Spinal cord (tissue), 9 donors: ENCODE measurements at regions not wholly inside any gene's neighbourhood (a gene's known extent, or its start where the extent isn't known, plus 50 kb on each side); places are given as distances from the start of the nearest gene placed in this dataset.

Experiments
- DNase-seq, 6 donors: peaks; one replicate each; pipeline versions ENCODE4 v3.0.0 to v3.0.0-alpha.2; 2013 to 2015; ENCODE audit warnings: low spot score in 6 of 6, low read depth in 4 of 6
- H3K27ac ChIP-seq: one replicate; pipeline ENCODE4 v1.5.1; 2013; ENCODE audit warnings: low read depth, low read length, control low read depth
- H3K27me3 ChIP-seq: one replicate; pipeline ENCODE4 v1.6.1; 2013; ENCODE audit warnings: low read length; ENCODE audit not compliant: control insufficient read depth, insufficient read depth
- H3K36me3 ChIP-seq: one replicate; pipeline ENCODE4 v1.6.1; 2013; ENCODE audit warnings: low read length; ENCODE audit not compliant: control insufficient read depth, insufficient read depth
- H3K4me1 ChIP-seq: one replicate; pipeline ENCODE4 v1.6.1; 2013; ENCODE audit warnings: low read length; ENCODE audit not compliant: control insufficient read depth, insufficient read depth
- H3K4me3 ChIP-seq: one replicate; pipeline ENCODE4 v1.5.1; 2013; ENCODE audit warnings: low read depth, low read length, control low read depth
- H3K9me3 ChIP-seq: one replicate; pipeline ENCODE4 v1.6.1; 2013; ENCODE audit warnings: low read length; ENCODE audit not compliant: control insufficient read depth, insufficient read depth
- WGBS: methylation state at CpG from one replicate; pipeline ENCODE4 v1.1.5; 2013; ENCODE audit warnings: missing lambda C conversion rate; ENCODE audit not compliant: insufficient coverage; 5-methylcytosine and 5-hydroxymethylcytosine counted together
- donor health status: healthy.

GRCh38 chr10:130924138-130924819 lies 387.2 kb downstream of the TCERG1L start:
- Histone ChIP-seq H3K27ac (no peak overlapping the region), H3K4me3 (no peak overlapping the region), H3K9me3 (no peaks in the 10 kb centered on the region), H3K27me3 (no peaks in the 10 kb centered on the region), H3K36me3 (no peaks in the 10 kb centered on the region), H3K4me1 (peaks cover 4% of the 10 kb centered on the region)
- DNase-seq: peak in 3 of 6 donors; percentile 13 to 67 (median 30)
- 41% methylated on average over 14 of the region's 17 CpGs for WGBS

GRCh38 chr10:130926442-130926841 lies 385.1 kb downstream of the TCERG1L start:
- DNase-seq: no peak
- WGBS: 85% methylated on average over 1 of the region's 1 CpG
- H3K4me1 ChIP-seq: peaks cover 4% of the 10 kb centered on the region
- H3K27me3 ChIP-seq: no peaks in the 10 kb centered on the region
- H3K36me3 ChIP-seq: no peaks in the 10 kb centered on the region
- no peak overlapping the region for H3K4me3 ChIP-seq
- no peak overlapping the region for H3K27ac ChIP-seq
- H3K9me3 ChIP-seq: no peaks in the 10 kb centered on the region

DNA sequence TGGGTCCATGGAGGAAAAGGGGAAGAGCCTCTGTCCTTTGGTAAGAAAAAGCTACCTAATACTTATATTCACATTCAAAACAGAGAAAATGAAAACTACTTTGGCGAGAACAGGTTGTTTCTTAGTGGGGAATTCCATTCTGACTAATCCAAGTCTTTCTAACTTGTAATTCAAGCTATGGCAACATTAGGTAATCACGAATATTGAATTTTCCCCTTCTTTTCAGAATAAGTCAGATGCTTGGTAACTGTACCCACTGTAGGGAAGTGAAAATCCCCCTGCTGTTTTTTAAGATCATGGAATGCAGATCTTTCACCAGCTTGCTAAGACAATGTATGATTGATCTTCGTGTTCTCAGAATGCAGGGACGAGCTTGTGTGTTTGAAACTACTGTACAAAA lies 384.4 kb downstream of the TCERG1L start:
- no peak overlapping the region for H3K4me3 ChIP-seq
- H3K27me3 ChIP-seq: no peaks in the 10 kb centered on the region
- H3K36me3 ChIP-seq: no peaks in the 10 kb centered on the region
- H3K9me3 ChIP-seq: no peaks in the 10 kb centered on the region
- WGBS: no CpG with 5 or more reads among the region's 4 CpGs
- peaks cover 4% of the 10 kb centered on the region for H3K4me1 ChIP-seq
- no peak for DNase-seq
- no peak overlapping the region for H3K27ac ChIP-seq

DNA sequence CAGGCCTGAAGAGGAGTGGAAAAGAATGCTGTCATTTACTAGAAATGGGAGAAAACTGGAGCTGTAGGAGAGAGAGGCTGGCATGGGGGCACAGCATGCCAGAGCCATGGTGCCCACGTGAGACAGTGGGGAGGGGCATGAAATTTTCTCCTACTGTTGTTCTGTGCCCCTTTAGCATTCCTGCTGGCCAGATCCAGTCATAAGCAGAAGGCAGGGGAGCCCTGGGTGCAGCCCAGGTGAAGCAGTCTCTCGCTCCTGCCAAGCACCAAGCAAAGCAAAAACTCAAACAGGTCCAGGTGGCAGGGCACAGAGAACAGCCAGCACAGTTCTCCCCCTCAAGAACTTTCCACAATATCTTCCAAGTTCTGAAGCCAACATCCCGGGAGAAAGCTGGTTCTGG lies 383.2 kb downstream of the TCERG1L start:
- Histone ChIP-seq H3K4me3 (no peak overlapping the region), H3K4me1 (peaks cover 4% of the 10 kb centered on the region), H3K36me3 (no peaks in the 10 kb centered on the region), H3K27me3 (no peaks in the 10 kb centered on the region), H3K27ac (no peak overlapping the region), H3K9me3 (no peaks in the 10 kb centered on the region)
- DNase-seq: no peak
- WGBS: 77% methylated on average over 2 of the region's 3 CpGs

GRCh38 chr10:130929422-130930325 lies 381.8 kb downstream of the TCERG1L start:
- H3K27me3 ChIP-seq: no peaks in the 10 kb centered on the region
- WGBS: 90% methylated on average over 17 of the region's 17 CpGs

GRCh38 chr10:130930821-130931220 lies 380.7 kb downstream of the TCERG1L start:
- Histone ChIP-seq H3K9me3 (no peaks in the 10 kb centered on the region), H3K27ac (no peak overlapping the region), H3K36me3 (no peaks in the 10 kb centered on the region), H3K4me1 (peaks cover 6% of the 10 kb centered on the region), H3K4me3 (no peak overlapping the region), H3K27me3 (no peaks in the 10 kb centered on the region)
- DNase-seq: no peak
- WGBS: 93% methylated on average over 2 of the region's 5 CpGs

More at GRCh38 chr10:130929422-130930325, 381.8 kb downstream of the TCERG1L start:
- no peak for DNase-seq
- Histone ChIP-seq H3K36me3 (no peaks in the 10 kb centered on the region), H3K4me1 (peaks cover 6% of the 10 kb centered on the region), H3K4me3 (no peak overlapping the region), H3K9me3 (no peaks in the 10 kb centered on the region), H3K27ac (no peak overlapping the region)

GRCh38 chr10:130931256-130931655 lies 380.3 kb downstream of the TCERG1L start:
- no peak for DNase-seq
- Histone ChIP-seq H3K4me3 (no peak overlapping the region), H3K36me3 (no peaks in the 10 kb centered on the region), H3K4me1 (peaks cover 6% of the 10 kb centered on the region), H3K27me3 (no peaks in the 10 kb centered on the region), H3K27ac (no peak overlapping the region), H3K9me3 (no peaks in the 10 kb centered on the region)
- 75% methylated on average over 7 of the region's 7 CpGs for WGBS

DNA sequence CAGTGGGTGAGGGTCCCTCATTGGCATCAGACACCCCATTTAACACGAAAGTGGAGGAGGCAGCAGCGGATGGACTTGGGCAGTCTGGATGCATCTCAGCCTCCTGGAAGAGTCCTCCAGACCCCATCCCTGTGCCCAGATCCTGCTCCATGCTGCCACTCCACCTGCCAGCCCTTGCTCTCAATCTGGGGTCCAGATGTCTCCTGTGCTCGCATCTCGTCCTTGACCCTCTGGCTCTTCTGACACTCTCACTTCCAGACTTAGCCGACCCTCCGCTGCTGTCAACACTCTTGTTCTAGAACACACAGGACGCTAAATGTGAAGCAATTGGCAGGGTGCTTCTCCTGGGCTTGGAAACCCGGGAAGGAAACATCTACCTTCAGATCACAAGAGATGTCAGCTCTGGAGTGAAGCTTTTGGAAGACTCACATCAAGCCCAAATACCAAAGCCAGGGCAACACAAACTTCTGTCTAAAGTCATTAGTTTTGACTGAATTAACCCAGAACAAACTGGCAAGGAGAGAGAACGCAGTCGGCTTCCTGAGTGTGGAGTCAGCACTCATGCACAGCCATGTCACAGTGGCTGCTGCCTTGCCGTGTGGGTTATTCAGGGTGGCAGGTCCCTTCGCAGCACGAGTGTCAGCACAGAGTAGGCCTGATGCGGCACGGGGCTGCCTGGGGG lies 379.1 kb downstream of the TCERG1L start:
- no peaks in the 10 kb centered on the region for H3K36me3 ChIP-seq
- no peaks in the 10 kb centered on the region for H3K9me3 ChIP-seq
- peaks cover 6% of the 10 kb centered on the region for H3K4me1 ChIP-seq
- H3K27me3 ChIP-seq: no peaks in the 10 kb centered on the region
- 82% methylated on average over 12 of the region's 15 CpGs for WGBS
- no peak overlapping the region for H3K4me3 ChIP-seq
- no peak overlapping the region for H3K27ac ChIP-seq
- no peak for DNase-seq

GRCh38 chr10:130933008-130933390 lies 378.5 kb downstream of the TCERG1L start:
- no peak for DNase-seq
- Histone ChIP-seq H3K9me3 (no peaks in the 10 kb centered on the region), H3K4me3 (no peak overlapping the region), H3K36me3 (no peaks in the 10 kb centered on the region), H3K27me3 (no peaks in the 10 kb centered on the region), H3K4me1 (peaks cover 6% of the 10 kb centered on the region), H3K27ac (no peak overlapping the region)
- WGBS: 88% methylated on average over 5 of the region's 5 CpGs
